ENCODE measurements at regions not wholly inside any gene's neighbourhood (a gene's known extent, or its start where the extent isn't known, plus 50 kb on each side); places are given as distances from the start of the nearest gene placed in this dataset.

- TF ChIP-seq, protein P1, sequence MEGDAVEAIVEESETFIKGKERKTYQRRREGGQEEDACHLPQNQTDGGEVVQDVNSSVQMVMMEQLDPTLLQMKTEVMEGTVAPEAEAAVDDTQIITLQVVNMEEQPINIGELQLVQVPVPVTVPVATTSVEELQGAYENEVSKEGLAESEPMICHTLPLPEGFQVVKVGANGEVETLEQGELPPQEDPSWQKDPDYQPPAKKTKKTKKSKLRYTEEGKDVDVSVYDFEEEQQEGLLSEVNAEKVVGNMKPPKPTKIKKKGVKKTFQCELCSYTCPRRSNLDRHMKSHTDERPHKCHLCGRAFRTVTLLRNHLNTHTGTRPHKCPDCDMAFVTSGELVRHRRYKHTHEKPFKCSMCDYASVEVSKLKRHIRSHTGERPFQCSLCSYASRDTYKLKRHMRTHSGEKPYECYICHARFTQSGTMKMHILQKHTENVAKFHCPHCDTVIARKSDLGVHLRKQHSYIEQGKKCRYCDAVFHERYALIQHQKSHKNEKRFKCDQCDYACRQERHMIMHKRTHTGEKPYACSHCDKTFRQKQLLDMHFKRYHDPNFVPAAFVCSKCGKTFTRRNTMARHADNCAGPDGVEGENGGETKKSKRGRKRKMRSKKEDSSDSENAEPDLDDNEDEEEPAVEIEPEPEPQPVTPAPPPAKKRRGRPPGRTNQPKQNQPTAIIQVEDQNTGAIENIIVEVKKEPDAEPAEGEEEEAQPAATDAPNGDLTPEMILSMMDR (IDR thresholded peaks at IDR 0.05) = no peak
- no peak for TF ChIP-seq POLR2A (IDR thresholded peaks at IDR 0.05)
Observed at GRCh38 chr11:42200311-42200710, 740.9 kb upstream of the LRRC4C start.
